D341Med (cell line): ENCODE measurements at regions not wholly inside any gene's neighbourhood (a gene's known extent, or its start where the extent isn't known, plus 50 kb on each side); places are given as distances from the start of the nearest gene placed in this dataset.

Experiments used
- DNase-seq: peaks from one replicate; pipeline ENCODE4 v3.0.0; 2012; ENCODE audit warnings: low spot score

DNA sequence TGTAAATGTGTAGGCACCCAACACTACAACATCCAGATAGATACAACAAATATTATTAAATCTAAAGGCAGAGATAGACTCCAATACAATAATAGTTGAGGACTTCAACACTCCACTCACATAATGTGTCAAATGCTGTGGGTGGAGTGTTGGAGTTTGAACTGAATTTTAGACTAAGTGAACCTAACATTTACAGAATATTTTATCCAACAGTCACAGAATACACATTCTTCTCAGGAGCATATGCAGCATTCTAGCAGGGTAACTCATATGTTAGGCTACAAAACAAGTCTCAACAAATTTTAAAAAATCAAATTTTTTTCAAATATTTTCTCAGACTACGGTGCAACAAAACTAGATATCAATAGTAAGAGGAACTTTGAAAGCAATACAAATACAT is 648.7 kb upstream of the CDH18 start:
- no peak for DNase-seq

DNA sequence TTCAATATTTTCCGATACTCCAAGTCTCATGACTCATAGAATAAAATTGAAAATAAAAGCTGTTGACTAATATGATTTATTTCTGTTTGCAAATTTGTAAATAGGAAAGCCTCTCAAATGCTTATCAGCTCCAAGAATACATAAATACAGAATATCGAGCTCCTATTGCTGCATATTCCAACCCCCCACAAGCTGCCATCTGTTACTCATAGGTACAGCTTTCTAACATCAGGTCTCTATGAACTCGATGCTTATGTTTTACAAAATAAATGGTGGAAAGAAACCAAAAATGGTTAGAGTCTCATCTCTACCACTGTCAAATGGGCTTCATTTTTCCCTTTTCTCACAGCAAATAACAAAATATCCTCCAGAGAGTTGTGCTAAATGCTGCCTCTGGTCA is 631.6 kb upstream of the CDH18 start:
- no peak for DNase-seq

DNA sequence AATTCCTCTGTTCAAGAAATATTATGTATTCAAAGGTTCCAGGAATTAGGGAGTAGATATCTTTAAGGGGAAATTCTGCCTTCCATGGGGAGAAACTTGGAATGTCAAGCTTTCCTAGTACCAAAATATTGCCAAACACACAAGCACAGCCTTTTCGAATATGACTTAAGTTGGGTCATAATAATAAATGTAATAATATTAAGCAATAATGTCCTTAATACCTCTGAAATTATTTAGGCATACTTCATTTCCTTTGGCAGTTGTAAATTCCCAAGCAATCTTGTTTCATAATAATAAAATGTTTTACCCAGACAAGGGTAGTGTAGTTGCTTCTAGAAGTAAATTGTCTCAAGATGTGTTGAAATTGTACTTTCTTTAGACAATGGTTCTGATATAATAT is 630.3 kb upstream of the CDH18 start:
- DNase-seq = no peak

GRCh38 chr5:20617841-20618240 is 629.8 kb upstream of the CDH18 start:
- no peak for DNase-seq

DNA sequence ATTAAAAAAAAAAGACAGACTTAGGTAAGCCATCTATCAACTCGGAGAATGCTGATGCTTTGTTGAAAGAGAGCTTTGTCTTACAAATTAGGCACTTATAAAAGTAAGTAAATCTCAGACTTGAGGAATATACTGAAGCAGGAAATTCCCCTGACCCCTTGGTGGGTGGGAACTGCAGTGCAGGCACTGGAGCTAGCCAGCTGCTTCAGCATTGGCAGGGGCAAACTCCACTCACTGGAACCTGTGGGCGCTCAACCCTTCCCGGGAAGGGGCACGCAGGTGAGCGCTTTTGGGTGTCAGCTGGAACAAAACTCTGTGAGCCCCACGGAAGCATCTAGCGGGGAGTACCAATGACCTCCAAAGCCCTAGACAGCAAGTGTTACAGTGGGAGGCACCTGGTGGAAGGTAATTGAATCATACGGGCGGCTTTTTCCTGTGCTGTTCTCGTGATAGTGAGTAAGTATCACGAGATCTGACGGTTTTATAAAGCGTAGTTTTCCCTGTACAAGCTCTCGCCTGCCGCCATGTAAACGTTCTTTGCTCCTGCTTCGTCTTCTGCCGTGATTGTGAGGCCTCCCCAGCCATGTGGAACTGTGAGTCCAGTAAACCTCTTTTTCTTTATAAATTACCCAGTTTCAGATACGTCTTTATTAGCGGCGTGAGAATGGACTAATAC is 628.0 kb upstream of the CDH18 start:
- no peak for DNase-seq

GRCh38 chr5:20611620-20612019 is 623.6 kb upstream of the CDH18 start:
- DNase-seq = no peak

- DNase-seq = no peak
Measured at GRCh38 chr5:20610681-20611080, 622.7 kb upstream of the CDH18 start.

- DNase-seq = no peak
Measured at GRCh38 chr5:20609126-20609525, 621.1 kb upstream of the CDH18 start.

DNA sequence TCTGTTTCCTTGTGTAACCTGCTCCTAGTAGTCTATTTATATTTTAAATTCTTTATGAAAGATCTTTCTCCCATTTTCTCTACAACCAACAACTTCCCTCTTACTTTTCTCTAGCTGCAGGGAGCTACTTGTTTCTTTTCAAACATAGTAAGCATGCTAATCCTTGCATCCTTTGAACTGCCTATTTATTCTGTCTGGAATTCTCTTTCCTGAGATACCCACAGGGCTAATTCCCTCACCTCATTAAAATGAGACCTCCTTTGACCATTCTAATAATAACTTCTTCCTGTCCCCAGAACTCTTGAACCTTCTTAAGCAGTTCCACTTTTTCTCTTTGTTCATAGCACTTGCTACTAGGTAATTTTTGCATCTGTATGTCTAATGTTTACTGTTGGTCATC is 620.6 kb upstream of the CDH18 start:
- no peak for DNase-seq

DNA sequence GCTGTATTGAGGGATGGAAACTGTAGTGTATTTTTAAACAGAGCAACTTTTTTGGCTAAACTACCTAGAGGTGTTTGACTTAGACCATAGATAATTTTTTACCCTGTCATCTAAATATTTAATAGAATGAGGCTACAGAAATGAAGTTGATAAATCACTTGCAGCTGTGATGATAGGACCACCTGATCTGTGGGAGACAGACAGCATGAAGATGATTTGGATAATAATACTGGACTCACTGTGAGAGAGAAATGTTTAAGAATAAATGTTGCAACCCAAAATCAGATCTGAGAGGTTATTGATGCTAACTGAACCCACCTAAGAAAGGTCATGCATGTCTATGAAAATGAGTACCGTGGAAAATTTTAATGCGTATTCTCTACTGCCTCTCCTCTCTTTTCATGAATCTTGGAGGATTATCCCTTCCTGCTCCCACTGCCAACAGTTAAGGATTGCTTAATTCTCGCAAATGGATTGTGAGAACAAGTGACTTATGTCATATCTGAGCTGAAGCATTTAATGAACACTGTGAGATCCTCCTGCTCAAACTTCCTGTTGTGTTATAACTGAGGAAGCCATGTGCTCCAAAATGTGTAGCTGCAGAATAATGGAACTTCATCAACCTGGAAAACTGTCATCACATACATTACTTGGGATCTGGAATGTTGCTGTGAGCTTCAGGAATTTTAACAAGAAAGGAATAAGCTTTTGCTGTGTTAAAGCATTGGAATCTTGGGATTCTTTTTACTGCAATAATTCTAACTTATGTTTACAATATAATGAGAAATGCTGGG is 617.9 kb upstream of the CDH18 start:
- no peak for DNase-seq

GRCh38 chr5:20604992-20605391 is 617.0 kb upstream of the CDH18 start:
- no peak for DNase-seq

DNA sequence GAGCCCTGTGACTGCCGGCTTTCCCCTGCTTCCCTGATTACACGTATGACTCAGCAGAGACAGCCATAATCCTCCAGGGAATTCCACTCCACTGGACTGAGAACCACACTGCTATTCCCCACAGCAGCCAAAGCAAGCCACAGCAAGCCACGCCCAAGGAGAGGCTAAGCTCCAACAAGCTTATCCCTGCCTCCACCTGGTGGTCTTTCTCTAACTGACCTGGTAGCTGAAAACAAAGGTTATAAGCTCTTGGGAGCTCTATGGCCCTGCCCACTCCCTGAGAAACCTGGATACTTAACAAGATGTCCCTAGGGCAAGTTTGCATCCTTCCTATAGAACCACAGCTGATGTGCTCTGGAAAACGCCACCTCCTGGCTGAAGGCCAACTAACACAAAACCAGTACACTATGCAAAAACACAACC is 613.7 kb upstream of the CDH18 start:
- no peak for DNase-seq

DNA sequence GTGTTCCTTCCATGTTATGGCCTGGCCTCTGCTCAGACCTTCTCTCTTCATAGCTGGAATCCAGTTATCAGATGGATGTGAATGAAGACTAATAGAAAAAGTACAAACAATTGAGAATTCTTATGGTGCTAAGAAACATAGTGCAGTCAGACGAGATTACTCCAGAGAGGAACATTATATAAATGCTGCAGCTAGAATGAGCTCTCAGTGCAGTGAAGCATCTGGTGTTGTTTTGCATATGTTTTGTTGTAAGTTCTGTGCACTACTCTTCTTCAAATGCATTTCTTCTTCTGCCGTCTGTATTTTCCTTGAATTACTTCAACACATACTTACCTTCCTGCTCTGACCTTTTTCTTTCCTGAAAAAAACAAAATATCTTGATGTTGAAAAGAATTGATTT is 602.4 kb upstream of the CDH18 start:
- DNase-seq = no peak

- no peak for DNase-seq
Measured at GRCh38 chr5:20575571-20575970, 587.6 kb upstream of the CDH18 start.

GRCh38 chr5:20574576-20574975 is 586.6 kb upstream of the CDH18 start:
- DNase-seq = no peak

- DNase-seq = no peak
Measured at GRCh38 chr5:20572614-20573013, 584.6 kb upstream of the CDH18 start.

DNA sequence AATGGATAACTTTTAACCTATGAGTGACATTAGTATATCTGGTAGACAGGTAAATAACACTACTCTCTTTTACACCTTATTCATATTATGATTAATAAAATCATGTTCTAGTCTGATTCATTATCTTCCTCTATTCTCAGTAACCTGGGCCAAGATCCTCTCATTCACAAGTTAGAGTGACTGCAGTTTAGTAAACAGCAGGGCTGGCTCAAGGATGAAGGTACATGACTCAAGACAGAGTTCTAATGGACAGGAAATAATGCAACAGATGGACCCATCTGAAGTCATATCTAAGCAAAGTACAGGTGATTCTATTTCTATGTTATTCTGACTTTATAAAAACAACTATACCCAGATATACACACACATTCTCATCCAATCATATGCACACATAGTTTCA is 582.5 kb upstream of the CDH18 start:
- DNase-seq = no peak

DNA sequence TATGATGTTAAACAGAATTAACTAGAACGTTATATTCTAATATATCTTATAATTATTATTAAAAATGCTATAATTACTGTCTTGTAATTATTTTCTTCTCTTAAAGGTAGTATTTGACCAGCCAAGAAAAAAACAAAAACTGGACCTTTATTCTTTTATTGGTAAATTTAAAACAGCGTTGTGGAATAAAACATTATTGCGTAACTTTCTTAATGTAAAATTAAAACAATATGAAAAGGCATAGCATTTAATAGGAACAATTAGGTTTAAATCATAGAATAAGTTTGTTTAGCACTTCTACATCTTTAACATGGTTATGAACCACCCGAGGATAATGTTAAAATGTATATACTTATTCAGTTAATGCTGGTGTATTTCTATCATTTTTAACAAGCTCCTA is 574.5 kb upstream of the CDH18 start:
- DNase-seq = no peak

- no peak for DNase-seq
Measured at GRCh38 chr5:20559845-20560244, 571.8 kb upstream of the CDH18 start.

- no peak for DNase-seq
Measured at GRCh38 chr5:20556115-20556763, 568.2 kb upstream of the CDH18 start.

DNA sequence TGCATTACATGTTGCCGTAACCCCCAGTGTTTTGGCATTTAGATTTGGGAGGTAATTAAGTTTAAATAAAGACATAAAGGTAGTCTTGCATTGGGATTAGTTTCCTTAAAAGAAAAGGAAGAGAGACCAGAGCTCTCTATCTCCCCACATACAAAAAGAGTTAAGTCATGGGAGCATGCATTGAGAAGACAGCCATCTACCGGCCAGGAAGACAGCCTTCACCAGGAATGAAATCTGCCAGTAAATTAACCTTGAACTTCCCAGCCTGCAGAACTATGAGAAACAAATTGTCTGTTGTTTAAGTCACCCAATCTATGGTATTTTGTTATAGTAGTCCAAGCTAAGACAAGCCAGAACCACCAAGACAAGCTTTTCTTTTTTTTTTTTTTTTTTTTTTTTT is 567.0 kb upstream of the CDH18 start:
- DNase-seq = no peak

GRCh38 chr5:20554001-20554400 is 566.0 kb upstream of the CDH18 start:
- no peak for DNase-seq
